Erythroblast (primary cell): ENCODE measurements at regions not wholly inside any gene's neighbourhood (a gene's known extent, or its start where the extent isn't known, plus 50 kb on each side); places are given as distances from the start of the nearest gene placed in this dataset.

Experiments
- GATA1 ChIP-seq: IDR thresholded peaks from 2 replicates; pipeline ENCODE4 v1.6.1; 2011; ENCODE audit warnings: low read depth, mild to moderate bottlenecking, control low read depth, low read length, moderate library complexity
- POLR2A ChIP-seq: IDR thresholded peaks from 2 replicates; pipeline ENCODE4 v1.6.1; 2011; ENCODE audit warnings: mild to moderate bottlenecking, low read length

DNA sequence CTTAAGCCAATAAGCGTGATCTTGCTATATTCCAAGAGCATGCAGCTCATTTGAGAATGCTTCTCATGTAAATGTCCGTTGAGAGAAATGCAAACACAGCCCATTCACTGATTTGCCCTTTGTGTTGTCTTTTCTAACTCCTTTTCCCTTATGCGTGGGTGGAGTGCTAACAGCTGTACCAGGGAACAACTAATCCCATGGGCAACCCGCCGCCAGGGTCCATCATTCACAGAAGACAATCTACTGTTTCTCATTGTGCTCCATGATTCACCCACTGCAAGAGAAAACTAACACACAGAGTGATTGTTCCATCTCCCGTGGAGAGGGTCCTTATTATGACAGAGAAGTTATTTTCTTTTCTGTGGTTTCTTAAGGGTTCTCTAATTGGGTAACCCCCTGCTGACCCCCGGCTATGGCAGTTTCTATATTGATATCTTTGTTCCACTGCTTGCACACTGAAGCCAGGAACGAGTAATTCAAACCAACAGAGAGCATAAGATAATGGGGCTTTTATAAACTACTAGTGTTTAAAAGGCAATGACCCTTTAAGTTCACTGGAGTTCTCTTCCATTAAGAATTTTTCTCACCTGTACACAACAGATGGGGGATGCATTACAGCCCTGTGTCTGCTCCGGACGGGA lies 298.7 kb downstream of the BAMBI start:
- TF ChIP-seq POLR2A: no peak
- no peak for TF ChIP-seq GATA1
